ENCODE measurements at regions not wholly inside any gene's neighbourhood (a gene's known extent, or its start where the extent isn't known, plus 50 kb on each side); places are given as distances from the start of the nearest gene placed in this dataset.

DNA sequence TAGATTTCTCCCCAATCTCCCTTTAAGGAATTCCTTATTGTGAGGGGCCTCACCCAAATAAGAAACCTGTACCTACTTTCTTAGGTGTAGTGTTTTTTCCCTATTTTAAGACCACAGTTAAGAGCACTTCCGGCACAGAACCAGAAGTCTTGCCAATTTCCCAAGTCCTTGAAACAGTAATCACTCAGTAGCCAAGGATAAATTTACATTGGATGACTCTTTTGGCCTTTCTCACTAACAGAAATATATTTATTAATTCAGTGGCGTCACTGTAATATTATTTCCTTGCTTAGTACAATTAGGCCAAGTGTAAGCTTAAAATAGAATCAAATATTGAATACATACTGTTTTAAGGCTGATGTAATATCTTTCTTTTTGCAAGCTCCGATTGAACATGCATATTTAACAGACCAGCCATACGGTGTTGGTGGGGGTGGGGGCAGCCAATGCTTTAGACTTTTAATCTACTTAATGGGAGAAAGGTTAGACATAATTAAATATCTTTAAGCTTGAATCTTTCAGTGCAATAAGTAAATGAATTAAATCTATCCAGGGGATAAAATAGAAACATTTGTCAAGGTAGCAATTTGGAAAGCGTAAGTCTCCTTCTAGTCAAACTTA lies 50.8 kb upstream of the ITGA6 start:
- TF ChIP-seq, protein P1, sequence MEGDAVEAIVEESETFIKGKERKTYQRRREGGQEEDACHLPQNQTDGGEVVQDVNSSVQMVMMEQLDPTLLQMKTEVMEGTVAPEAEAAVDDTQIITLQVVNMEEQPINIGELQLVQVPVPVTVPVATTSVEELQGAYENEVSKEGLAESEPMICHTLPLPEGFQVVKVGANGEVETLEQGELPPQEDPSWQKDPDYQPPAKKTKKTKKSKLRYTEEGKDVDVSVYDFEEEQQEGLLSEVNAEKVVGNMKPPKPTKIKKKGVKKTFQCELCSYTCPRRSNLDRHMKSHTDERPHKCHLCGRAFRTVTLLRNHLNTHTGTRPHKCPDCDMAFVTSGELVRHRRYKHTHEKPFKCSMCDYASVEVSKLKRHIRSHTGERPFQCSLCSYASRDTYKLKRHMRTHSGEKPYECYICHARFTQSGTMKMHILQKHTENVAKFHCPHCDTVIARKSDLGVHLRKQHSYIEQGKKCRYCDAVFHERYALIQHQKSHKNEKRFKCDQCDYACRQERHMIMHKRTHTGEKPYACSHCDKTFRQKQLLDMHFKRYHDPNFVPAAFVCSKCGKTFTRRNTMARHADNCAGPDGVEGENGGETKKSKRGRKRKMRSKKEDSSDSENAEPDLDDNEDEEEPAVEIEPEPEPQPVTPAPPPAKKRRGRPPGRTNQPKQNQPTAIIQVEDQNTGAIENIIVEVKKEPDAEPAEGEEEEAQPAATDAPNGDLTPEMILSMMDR (IDR thresholded peaks at IDR 0.05 in 2 of 3, conservative IDR thresholded peaks at IDR 0.05 in 1 of 3; ENCODE audit: borderline replicate concordance in 1 of 3, insufficient read depth in 1 of 3, low read depth in 2 of 3, low read length in 2 of 3) = no peak
- TF ChIP-seq SIN3A (IDR thresholded peaks at IDR 0.05; ENCODE audit: low read depth) (no peak), SP1 (IDR thresholded peaks at IDR 0.05; ENCODE audit: low read depth) (no peak), YY1 (IDR thresholded peaks at IDR 0.05; ENCODE audit: extremely low read depth, insufficient replicate concordance, low read depth, low read length) (no peak), CEBPB (IDR thresholded peaks at IDR 0.05; ENCODE audit: low read depth) (no peak), POLR2A (IDR thresholded peaks at IDR 0.05; ENCODE audit: borderline replicate concordance, extremely low read depth, insufficient read depth, insufficient read length) (no peak), ZFX (IDR thresholded peaks at IDR 0.05) (no peak), EZH2 (IDR thresholded peaks at IDR 0.05) (no peak), FOSL1 (IDR thresholded peaks at IDR 0.05; ENCODE audit: low read depth) (no peak)

Data from HCT116 (cell line).